ENCODE measurements at regions not wholly inside any gene's neighbourhood (a gene's known extent, or its start where the extent isn't known, plus 50 kb on each side); places are given as distances from the start of the nearest gene placed in this dataset.

DNA sequence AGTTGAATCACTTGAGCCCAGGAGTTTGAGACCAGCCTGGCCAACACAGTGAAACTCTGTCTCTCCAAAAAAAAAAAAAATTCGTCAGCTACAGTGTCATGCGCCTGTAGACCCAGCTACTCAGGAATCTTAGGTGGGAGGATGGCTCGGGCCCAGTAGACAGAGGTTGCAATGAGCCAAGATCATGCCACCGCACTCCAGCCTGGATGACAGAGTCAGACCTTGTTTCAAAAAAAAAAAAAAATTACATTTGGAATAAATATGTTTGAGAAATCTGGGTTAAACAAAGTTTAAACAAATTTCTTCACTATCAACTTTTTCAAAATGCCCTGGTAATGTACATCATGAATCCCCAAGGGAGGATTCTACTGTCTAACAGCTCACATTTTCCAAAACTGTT is 187.0 kb upstream of the RASSF8 start:
- TF ChIP-seq, protein P1, sequence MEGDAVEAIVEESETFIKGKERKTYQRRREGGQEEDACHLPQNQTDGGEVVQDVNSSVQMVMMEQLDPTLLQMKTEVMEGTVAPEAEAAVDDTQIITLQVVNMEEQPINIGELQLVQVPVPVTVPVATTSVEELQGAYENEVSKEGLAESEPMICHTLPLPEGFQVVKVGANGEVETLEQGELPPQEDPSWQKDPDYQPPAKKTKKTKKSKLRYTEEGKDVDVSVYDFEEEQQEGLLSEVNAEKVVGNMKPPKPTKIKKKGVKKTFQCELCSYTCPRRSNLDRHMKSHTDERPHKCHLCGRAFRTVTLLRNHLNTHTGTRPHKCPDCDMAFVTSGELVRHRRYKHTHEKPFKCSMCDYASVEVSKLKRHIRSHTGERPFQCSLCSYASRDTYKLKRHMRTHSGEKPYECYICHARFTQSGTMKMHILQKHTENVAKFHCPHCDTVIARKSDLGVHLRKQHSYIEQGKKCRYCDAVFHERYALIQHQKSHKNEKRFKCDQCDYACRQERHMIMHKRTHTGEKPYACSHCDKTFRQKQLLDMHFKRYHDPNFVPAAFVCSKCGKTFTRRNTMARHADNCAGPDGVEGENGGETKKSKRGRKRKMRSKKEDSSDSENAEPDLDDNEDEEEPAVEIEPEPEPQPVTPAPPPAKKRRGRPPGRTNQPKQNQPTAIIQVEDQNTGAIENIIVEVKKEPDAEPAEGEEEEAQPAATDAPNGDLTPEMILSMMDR (optimal IDR thresholded peaks at IDR 0.05 in 1 of 3, IDR thresholded peaks at IDR 0.05 in 1 of 3, conservative IDR thresholded peaks at IDR 0.05 in 1 of 3; ENCODE audit: extremely low read depth in 1 of 3, insufficient read depth in 2 of 3, low read length in 3 of 3) = no peak
- TF ChIP-seq EZH2 (IDR thresholded peaks at IDR 0.05; ENCODE audit: low read length) = no peak
